HG03442 (cell line): ENCODE measurements at regions not wholly inside any gene's neighbourhood (a gene's known extent, or its start where the extent isn't known, plus 50 kb on each side); places are given as distances from the start of the nearest gene placed in this dataset.
"Not testable (repeated sequence)": the region's sequence is repeated elsewhere in the genome, so short reads cannot be mapped to it uniquely, and the experiment has no call there.

Experiments
- ATAC-seq: cut with Tn5 transposase; IDR thresholded peaks from one replicate; pipeline ENCODE4 v1.9.1; 2021; ENCODE audit warnings: mild to moderate bottlenecking, moderate library complexity; ENCODE audit not compliant: unreplicated experiment

- ATAC-seq, result no peak
Measured at GRCh38 chr4:18439311-18439710, 417.8 kb upstream of the LCORL start.

- no peak for ATAC-seq
Measured at GRCh38 chr4:18435781-18436180, 414.2 kb upstream of the LCORL start.

- no peak for ATAC-seq
Measured at GRCh38 chr4:18422685-18423084, 401.1 kb upstream of the LCORL start.

- no peak for ATAC-seq
Measured at GRCh38 chr4:18421519-18421918, 400.0 kb upstream of the LCORL start.

GRCh38 chr4:18419780-18420179, 398.2 kb upstream of the LCORL start:
- ATAC-seq, result no peak

- not testable (repeated sequence) for ATAC-seq
Measured at GRCh38 chr4:18418195-18418898, 396.8 kb upstream of the LCORL start.

- not testable (repeated sequence) for ATAC-seq
Measured at GRCh38 chr4:18417651-18418050, 396.1 kb upstream of the LCORL start.

GRCh38 chr4:18406264-18406663, 384.7 kb upstream of the LCORL start:
- ATAC-seq, result no peak

- ATAC-seq, result no peak
Measured at GRCh38 chr4:18405054-18405453, 383.5 kb upstream of the LCORL start.

GRCh38 chr4:18404642-18405041, 383.1 kb upstream of the LCORL start:
- ATAC-seq, result no peak

- no peak for ATAC-seq
Measured at GRCh38 chr4:18403327-18403726, 381.8 kb upstream of the LCORL start.

GRCh38 chr4:18401868-18402267, 380.3 kb upstream of the LCORL start:
- ATAC-seq, result no peak

- ATAC-seq, result no peak
Measured at GRCh38 chr4:18401425-18401824, 379.9 kb upstream of the LCORL start.

GRCh38 chr4:18398661-18399060, 377.1 kb upstream of the LCORL start:
- no peak for ATAC-seq

- ATAC-seq, result no peak
Measured at GRCh38 chr4:18397681-18398390, 376.3 kb upstream of the LCORL start.

- ATAC-seq, result no peak
Measured at GRCh38 chr4:18394656-18395055, 373.1 kb upstream of the LCORL start.

GRCh38 chr4:18391354-18391728, 369.8 kb upstream of the LCORL start:
- no peak for ATAC-seq

GRCh38 chr4:18390655-18391353, 369.2 kb upstream of the LCORL start:
- ATAC-seq, result no peak

GRCh38 chr4:18389115-18389514, 367.6 kb upstream of the LCORL start:
- no peak for ATAC-seq

- ATAC-seq, result no peak
Measured at GRCh38 chr4:18388039-18388438, 366.5 kb upstream of the LCORL start.

- no peak for ATAC-seq
Measured at GRCh38 chr4:18381186-18381585, 359.6 kb upstream of the LCORL start.

- ATAC-seq, result no peak
Measured at GRCh38 chr4:18369561-18369960, 348.0 kb upstream of the LCORL start.
